ENCODE measurements at regions not wholly inside any gene's neighbourhood (a gene's known extent, or its start where the extent isn't known, plus 50 kb on each side); places are given as distances from the start of the nearest gene placed in this dataset.

GRCh38 chr10:44671319-44671718 is 239.8 kb upstream of the TMEM72 start:
- TF ChIP-seq CTCF (IDR thresholded peaks at IDR 0.05) (no peak), POLR2A (IDR thresholded peaks at IDR 0.05) (no peak)

Measured in uterus (tissue), 2 donors.